HG03196 (cell line): ENCODE measurements at regions not wholly inside any gene's neighbourhood (a gene's known extent, or its start where the extent isn't known, plus 50 kb on each side); places are given as distances from the start of the nearest gene placed in this dataset.

Experiments
- ATAC-seq: cut with Tn5 transposase; IDR thresholded peaks from one replicate; pipeline ENCODE4 v1.9.1; 2021; ENCODE audit not compliant: unreplicated experiment

- ATAC-seq: no peak
Measured at GRCh38 chr1:193799371-193799770, 613.0 kb upstream of the B3GALT2 start.

GRCh38 chr1:193794239-193794638 lies 607.8 kb upstream of the B3GALT2 start:
- no peak for ATAC-seq

- no peak for ATAC-seq
Measured at GRCh38 chr1:193791746-193792145, 605.3 kb upstream of the B3GALT2 start.

GRCh38 chr1:193787061-193787460 lies 600.6 kb upstream of the B3GALT2 start:
- ATAC-seq: no peak

GRCh38 chr1:193785850-193786420 lies 599.5 kb upstream of the B3GALT2 start:
- ATAC-seq: no peak

GRCh38 chr1:193774536-193775323 lies 588.3 kb upstream of the B3GALT2 start:
- ATAC-seq: no peak

GRCh38 chr1:193771596-193771995 lies 585.2 kb upstream of the B3GALT2 start:
- ATAC-seq: no peak

GRCh38 chr1:193769651-193770050 lies 583.2 kb upstream of the B3GALT2 start:
- no peak for ATAC-seq

- no peak for ATAC-seq
Measured at GRCh38 chr1:193767886-193768285, 581.5 kb upstream of the B3GALT2 start.

- ATAC-seq: no peak
Measured at GRCh38 chr1:193766329-193766728, 579.9 kb upstream of the B3GALT2 start.

GRCh38 chr1:193763266-193763665 lies 576.9 kb upstream of the B3GALT2 start:
- ATAC-seq: no peak

GRCh38 chr1:193762236-193762635 lies 575.8 kb upstream of the B3GALT2 start:
- no peak for ATAC-seq

GRCh38 chr1:193755441-193755840 lies 569.0 kb upstream of the B3GALT2 start:
- ATAC-seq: no peak

GRCh38 chr1:193754732-193755427 lies 568.5 kb upstream of the B3GALT2 start:
- no peak for ATAC-seq

GRCh38 chr1:193754151-193754550 lies 567.7 kb upstream of the B3GALT2 start:
- ATAC-seq: no peak

- ATAC-seq: no peak
Measured at GRCh38 chr1:193753038-193753756, 566.8 kb upstream of the B3GALT2 start.

GRCh38 chr1:193749868-193750267 lies 563.5 kb upstream of the B3GALT2 start:
- no peak for ATAC-seq

GRCh38 chr1:193747579-193747978 lies 561.2 kb upstream of the B3GALT2 start:
- no peak for ATAC-seq

- no peak for ATAC-seq
Measured at GRCh38 chr1:193741228-193741627, 554.8 kb upstream of the B3GALT2 start.

GRCh38 chr1:193740762-193741161 lies 554.3 kb upstream of the B3GALT2 start:
- ATAC-seq: no peak

- ATAC-seq: no peak
Measured at GRCh38 chr1:193736507-193736906, 550.1 kb upstream of the B3GALT2 start.
